NCI-H774 (cell line): ENCODE measurements at regions not wholly inside any gene's neighbourhood (a gene's known extent, or its start where the extent isn't known, plus 50 kb on each side); places are given as distances from the start of the nearest gene placed in this dataset.

ENCODE experiments used
- DNase-seq: peaks from one replicate; lab custom pipeline; 2025; lab: John Stamatoyannopoulos, UW

- no peak for DNase-seq
Observed at GRCh38 chr18:42268186-42268725, 313.2 kb downstream of the PIK3C3 start.

GRCh38 chr18:42268798-42269197, 313.8 kb downstream of the PIK3C3 start:
- no peak for DNase-seq

GRCh38 chr18:42271647-42272414, 316.8 kb downstream of the PIK3C3 start:
- DNase-seq = no peak

GRCh38 chr18:42274488-42275137, 319.6 kb downstream of the PIK3C3 start:
- DNase-seq = no peak

GRCh38 chr18:42275138-42275535, 320.1 kb downstream of the PIK3C3 start:
- DNase-seq = no peak

- DNase-seq = no peak
Observed at GRCh38 chr18:42275949-42276730, 321.1 kb downstream of the PIK3C3 start.

GRCh38 chr18:42281124-42281523, 326.1 kb downstream of the PIK3C3 start:
- DNase-seq = no peak

- no peak for DNase-seq
Observed at GRCh38 chr18:42281851-42282250, 326.8 kb downstream of the PIK3C3 start.

GRCh38 chr18:42287047-42287446, 332.0 kb downstream of the PIK3C3 start:
- DNase-seq = no peak

GRCh38 chr18:42288129-42288528, 333.1 kb downstream of the PIK3C3 start:
- no peak for DNase-seq

- DNase-seq = no peak
Observed at GRCh38 chr18:42289526-42289925, 334.5 kb downstream of the PIK3C3 start.

- DNase-seq = peak; percentile 4
Observed at GRCh38 chr18:42290318-42291307, 335.6 kb downstream of the PIK3C3 start.

- DNase-seq = no peak
Observed at GRCh38 chr18:42292654-42293053, 337.6 kb downstream of the PIK3C3 start.

- no peak for DNase-seq
Observed at GRCh38 chr18:42296192-42296591, 341.2 kb downstream of the PIK3C3 start.

GRCh38 chr18:42296723-42297122, 341.7 kb downstream of the PIK3C3 start:
- DNase-seq = no peak

GRCh38 chr18:42298759-42299675, 344.0 kb downstream of the PIK3C3 start:
- peak; percentile 66 for DNase-seq

- DNase-seq = no peak
Observed at GRCh38 chr18:42305869-42306593, 351.0 kb downstream of the PIK3C3 start.

GRCh38 chr18:42306594-42306980, 351.6 kb downstream of the PIK3C3 start:
- DNase-seq = no peak

- no peak for DNase-seq
Observed at GRCh38 chr18:42310956-42311355, 355.9 kb downstream of the PIK3C3 start.

GRCh38 chr18:42326752-42327151, 371.7 kb downstream of the PIK3C3 start:
- DNase-seq = no peak
